ENCODE measurements at regions not wholly inside any gene's neighbourhood (a gene's known extent, or its start where the extent isn't known, plus 50 kb on each side); places are given as distances from the start of the nearest gene placed in this dataset.

DNA sequence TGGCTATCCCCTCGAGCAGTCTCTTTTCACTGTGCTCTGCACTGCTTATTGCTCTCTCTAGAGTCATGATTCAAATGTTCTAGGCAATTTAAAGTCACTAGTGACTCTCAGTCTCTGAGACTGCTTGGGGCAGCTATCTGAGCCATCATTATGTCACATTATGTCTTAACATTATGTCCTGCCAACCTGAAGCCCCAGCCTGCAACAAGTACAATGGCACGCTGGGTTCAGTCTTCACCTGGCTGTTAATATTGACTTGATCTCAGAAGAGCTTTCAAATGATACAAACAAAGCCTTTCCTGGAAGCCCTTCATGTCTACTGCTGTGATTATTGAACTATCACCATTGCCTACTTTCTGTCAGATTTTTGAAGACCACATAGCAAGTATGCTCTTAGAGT, 128.1 kb upstream of the GRM7 start:
- Histone ChIP-seq H3K9me3 (no peaks in the 10 kb centered on the region), H3K27me3 (replicated peaks; ENCODE audit: insufficient read depth) (no peaks in the 10 kb centered on the region), H3K36me3 (no peaks in the 10 kb centered on the region), H3K4me3 (no peak overlapping the region), H3K4me1 (ENCODE audit: control insufficient read depth in 1 of 2, low read depth in 2 of 2) (no peaks in the 10 kb centered on the region), H3K27ac (no peak overlapping the region)
- ATAC-seq (ENCODE audit: insufficient number of reproducible peaks, low FRiP score, low read depth) (no peak), DNase-seq (ENCODE audit: low spot score) (no peak)
- TF ChIP-seq, protein P1, sequence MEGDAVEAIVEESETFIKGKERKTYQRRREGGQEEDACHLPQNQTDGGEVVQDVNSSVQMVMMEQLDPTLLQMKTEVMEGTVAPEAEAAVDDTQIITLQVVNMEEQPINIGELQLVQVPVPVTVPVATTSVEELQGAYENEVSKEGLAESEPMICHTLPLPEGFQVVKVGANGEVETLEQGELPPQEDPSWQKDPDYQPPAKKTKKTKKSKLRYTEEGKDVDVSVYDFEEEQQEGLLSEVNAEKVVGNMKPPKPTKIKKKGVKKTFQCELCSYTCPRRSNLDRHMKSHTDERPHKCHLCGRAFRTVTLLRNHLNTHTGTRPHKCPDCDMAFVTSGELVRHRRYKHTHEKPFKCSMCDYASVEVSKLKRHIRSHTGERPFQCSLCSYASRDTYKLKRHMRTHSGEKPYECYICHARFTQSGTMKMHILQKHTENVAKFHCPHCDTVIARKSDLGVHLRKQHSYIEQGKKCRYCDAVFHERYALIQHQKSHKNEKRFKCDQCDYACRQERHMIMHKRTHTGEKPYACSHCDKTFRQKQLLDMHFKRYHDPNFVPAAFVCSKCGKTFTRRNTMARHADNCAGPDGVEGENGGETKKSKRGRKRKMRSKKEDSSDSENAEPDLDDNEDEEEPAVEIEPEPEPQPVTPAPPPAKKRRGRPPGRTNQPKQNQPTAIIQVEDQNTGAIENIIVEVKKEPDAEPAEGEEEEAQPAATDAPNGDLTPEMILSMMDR (IDR thresholded peaks at IDR 0.05): no peak

DNA sequence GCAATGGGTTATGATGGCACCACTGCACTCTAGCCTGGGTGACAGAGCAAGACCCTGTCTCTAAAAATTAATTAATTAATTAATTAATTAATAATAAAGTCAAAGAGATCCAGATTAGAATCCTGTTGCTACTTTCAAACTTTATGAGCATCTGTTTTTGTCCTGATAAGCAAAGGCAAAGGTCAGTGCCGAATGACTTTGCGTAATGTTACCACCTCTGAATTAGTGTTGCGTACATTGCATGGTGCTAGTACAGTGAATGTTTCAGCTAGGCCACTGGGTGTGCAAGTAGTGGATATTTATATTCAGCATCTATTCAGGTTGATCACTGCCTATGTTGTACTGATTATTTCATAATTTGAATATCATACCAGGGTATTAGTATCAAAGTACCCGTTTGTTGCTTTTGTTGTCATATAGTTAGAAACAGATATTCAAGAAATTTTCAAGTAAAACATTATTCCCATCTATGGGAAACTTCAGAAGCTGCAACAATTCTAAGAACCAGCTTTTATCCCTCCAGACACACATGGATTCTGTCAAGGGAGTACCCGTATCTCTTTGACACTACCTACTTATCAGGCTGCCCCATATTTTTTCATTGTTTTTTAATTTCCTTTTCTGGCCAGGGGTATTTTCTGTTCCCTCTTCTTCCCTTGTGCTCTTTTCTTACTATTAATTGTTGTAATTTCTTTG, 127.1 kb upstream of the GRM7 start:
- no peak for ATAC-seq (ENCODE audit: insufficient number of reproducible peaks, low FRiP score, low read depth)

DNA sequence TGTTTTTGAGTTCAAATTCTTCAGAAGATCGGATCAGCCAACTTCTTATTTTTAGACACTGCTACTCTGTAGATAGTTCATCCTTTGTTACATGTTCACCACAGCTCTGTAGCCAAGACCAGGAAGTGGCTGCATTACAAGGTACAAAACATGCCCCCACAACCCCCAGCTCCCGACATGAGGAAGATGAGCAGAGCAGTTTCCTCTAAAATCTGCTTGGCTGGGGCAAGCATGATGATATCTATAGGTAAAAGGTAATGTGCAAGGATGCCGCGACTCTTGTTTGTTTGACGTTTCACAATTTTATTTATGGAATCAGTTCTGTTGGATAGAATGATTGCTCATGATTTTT, 126.5 kb upstream of the GRM7 start:
- Histone ChIP-seq H3K27ac (no peak overlapping the region), H3K27me3 (replicated peaks; ENCODE audit: insufficient read depth) (no peaks in the 10 kb centered on the region), H3K4me1 (ENCODE audit: control insufficient read depth in 1 of 2, low read depth in 2 of 2) (no peaks in the 10 kb centered on the region), H3K4me3 (no peak overlapping the region), H3K36me3 (no peaks in the 10 kb centered on the region), H3K9me3 (no peaks in the 10 kb centered on the region)
- TF ChIP-seq, protein P1 (IDR thresholded peaks at IDR 0.05): no peak
- no peak for DNase-seq (ENCODE audit: low spot score)
- ATAC-seq (ENCODE audit: insufficient number of reproducible peaks, low FRiP score, low read depth): no peak

More for the DNA sequence above, 127.1 kb upstream of the GRM7 start:
- DNase-seq (ENCODE audit: low spot score): no peak
- TF ChIP-seq, protein P1 (IDR thresholded peaks at IDR 0.05): no peak
- Histone ChIP-seq H3K9me3 (no peaks in the 10 kb centered on the region), H3K4me1 (ENCODE audit: control insufficient read depth in 1 of 2, low read depth in 2 of 2) (no peaks in the 10 kb centered on the region), H3K4me3 (no peak overlapping the region), H3K27ac (no peak overlapping the region), H3K36me3 (no peaks in the 10 kb centered on the region), H3K27me3 (replicated peaks; ENCODE audit: insufficient read depth) (no peaks in the 10 kb centered on the region)

DNA sequence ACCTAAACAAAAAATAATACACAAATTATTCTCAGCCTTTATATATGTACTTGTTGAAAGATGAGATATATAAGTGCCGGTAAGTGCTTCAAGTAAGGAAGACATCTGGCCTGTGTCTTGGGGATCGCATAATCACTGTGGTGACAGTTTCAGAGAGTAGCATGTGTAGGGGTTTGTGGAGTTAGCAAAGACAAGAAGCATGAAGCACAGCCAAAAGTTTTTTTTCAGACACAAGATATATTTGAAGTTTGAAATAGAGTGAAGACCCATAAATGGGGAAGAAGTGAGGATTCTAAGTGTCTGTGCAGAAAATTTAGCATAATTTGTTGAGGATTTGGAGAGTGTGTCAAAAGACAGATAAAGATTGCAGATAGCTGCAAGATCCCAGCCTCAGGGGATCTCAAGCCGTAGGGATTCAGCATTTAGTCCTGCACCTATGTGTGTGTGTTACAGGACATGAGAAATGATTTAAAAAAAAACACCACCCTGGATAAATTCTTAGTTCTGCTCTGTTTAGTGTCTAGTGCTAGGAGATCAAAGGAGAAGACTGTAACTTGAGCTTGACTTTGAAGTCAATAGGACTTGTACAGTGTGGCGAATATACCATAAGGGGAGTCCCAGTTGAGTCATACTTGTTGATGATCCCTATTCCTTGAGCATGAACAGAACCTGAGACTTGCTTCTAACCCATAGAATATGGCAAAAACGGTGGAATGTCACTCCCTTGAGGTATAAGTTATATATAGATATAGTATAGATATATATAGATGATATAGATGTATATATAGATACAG, 123.9 kb upstream of the GRM7 start:
- DNase-seq (ENCODE audit: low spot score) (no peak), ATAC-seq (ENCODE audit: insufficient number of reproducible peaks, low FRiP score, low read depth) (no peak)
- H3K27me3 ChIP-seq (replicated peaks; ENCODE audit: insufficient read depth): no peaks in the 10 kb centered on the region
- no peaks in the 10 kb centered on the region for H3K4me1 ChIP-seq (ENCODE audit: control insufficient read depth in 1 of 2, low read depth in 2 of 2)
- no peaks in the 10 kb centered on the region for H3K36me3 ChIP-seq
- no peak overlapping the region for H3K27ac ChIP-seq
- no peak overlapping the region for H3K4me3 ChIP-seq
- H3K9me3 ChIP-seq: no peaks in the 10 kb centered on the region
- TF ChIP-seq, protein P1 (IDR thresholded peaks at IDR 0.05): no peak

DNA sequence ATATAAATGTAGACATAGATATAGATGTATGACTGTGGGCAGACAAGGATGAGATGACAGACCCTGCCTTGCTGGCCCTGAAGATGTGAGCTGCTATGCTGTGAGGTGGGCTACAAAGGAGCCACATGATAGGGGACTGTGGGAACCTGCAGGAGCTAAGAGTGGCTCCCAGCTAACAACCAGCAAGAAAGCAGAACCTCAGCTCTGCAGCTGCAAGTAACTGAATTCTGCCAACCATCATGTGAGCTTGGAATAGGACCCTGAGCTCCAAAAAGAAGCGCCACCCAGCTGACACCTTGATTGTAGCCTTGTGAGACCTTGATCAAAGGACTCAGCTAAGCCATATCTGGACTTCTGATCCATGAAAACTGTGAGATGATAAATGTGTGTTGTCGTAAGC, 123.3 kb upstream of the GRM7 start:
- H3K4me3 ChIP-seq: no peak overlapping the region
- ATAC-seq (ENCODE audit: insufficient number of reproducible peaks, low FRiP score, low read depth): no peak
- TF ChIP-seq, protein P1 (IDR thresholded peaks at IDR 0.05): no peak
- no peak overlapping the region for H3K27ac ChIP-seq
- H3K36me3 ChIP-seq: no peaks in the 10 kb centered on the region
- no peaks in the 10 kb centered on the region for H3K27me3 ChIP-seq (replicated peaks; ENCODE audit: insufficient read depth)
- no peaks in the 10 kb centered on the region for H3K9me3 ChIP-seq
- H3K4me1 ChIP-seq (ENCODE audit: control insufficient read depth in 1 of 2, low read depth in 2 of 2): no peaks in the 10 kb centered on the region
- DNase-seq (ENCODE audit: low spot score): no peak
